RWPE1 (cell line): ENCODE measurements at regions not wholly inside any gene's neighbourhood (a gene's known extent, or its start where the extent isn't known, plus 50 kb on each side); places are given as distances from the start of the nearest gene placed in this dataset.

Source experiments
- CTCF ChIA-PET: fragments of 350-600 bp; sonication (Branson Sonifier 250); formaldehyde crosslinking; extraction: SDS; loops from one replicate; lab custom pipeline; 2021; lab: Yijun Ruan, JAX
- POLR2A ChIA-PET: fragments of 400-600 bp; formaldehyde crosslinking; extraction: SDS; loops from one replicate; lab custom pipeline; 2020; ENCODE audit warnings: antibody characterized with exemption; ENCODE audit not compliant: low non-redundant PET; lab: Yijun Ruan, JAX
- DNase-seq: peaks from one replicate; pipeline ENCODE4 v3.0.0; 2012; ENCODE audit warnings: low spot score
- H3K27ac ChIP-seq: fragments of 450-650 bp; 2 replicates; pipeline ENCODE4 v1.5.1; 2017
- TF ChIP-seq, protein P1 (sequence below): fragments of 450-650 bp; conservative IDR thresholded peaks from 2 replicates; pipeline ENCODE4 v1.5.1; 2017; ENCODE audit warnings: low read depth, mild to moderate bottlenecking

DNA sequence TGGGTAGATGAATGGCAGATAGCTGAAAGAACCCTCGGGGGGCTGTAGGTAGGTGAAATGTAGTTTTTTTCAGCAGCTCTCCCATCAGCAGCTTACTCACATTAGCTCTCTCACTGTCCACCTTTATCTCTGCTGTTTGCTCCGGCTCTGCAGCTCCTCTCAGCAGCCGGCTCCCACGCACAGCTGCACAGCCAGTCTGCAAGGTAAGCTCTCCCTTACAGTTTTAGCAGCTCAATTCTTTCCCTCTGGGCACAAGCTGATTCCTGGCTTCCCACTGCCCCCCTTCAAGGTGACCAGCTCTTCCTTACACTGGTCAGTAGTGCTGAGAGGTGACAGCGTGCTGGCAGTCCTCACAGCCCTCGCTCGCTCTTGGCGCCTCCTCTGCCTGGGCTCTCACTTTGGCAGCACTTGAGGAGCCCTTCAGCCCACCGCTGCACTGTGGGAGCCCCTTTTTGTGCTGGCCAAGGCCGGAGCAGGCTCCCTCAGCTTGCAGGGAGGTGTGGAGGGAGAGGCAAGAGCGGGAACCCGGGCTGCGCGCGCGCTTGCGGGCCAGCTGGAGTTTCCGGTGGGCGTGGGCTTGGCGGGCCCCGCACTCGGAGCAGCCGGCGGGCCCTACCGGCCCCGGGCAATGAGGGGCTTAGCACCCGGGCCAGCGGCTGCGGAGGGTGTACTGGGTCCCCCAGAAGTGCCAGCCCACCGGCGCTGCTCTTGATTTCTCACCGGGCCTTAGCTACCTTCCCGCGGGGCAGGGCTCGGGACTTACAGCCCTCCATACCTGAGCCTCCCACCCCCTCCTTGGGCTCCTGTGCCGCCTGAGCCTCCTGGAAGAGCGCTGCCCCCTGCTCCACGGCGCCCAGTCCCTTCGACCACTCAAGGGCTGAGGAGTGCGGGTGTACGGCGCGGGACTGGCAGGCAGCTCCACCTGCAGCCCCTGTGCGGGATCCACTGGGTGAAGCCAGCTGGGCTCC, 393.6 kb downstream of the CENPC start:
- DNase-seq = no peak
- CTCF ChIA-PET = no interaction called here
- no peak overlapping the region for H3K27ac ChIP-seq
- POLR2A ChIA-PET = no interaction called here
- TF ChIP-seq, protein P1, sequence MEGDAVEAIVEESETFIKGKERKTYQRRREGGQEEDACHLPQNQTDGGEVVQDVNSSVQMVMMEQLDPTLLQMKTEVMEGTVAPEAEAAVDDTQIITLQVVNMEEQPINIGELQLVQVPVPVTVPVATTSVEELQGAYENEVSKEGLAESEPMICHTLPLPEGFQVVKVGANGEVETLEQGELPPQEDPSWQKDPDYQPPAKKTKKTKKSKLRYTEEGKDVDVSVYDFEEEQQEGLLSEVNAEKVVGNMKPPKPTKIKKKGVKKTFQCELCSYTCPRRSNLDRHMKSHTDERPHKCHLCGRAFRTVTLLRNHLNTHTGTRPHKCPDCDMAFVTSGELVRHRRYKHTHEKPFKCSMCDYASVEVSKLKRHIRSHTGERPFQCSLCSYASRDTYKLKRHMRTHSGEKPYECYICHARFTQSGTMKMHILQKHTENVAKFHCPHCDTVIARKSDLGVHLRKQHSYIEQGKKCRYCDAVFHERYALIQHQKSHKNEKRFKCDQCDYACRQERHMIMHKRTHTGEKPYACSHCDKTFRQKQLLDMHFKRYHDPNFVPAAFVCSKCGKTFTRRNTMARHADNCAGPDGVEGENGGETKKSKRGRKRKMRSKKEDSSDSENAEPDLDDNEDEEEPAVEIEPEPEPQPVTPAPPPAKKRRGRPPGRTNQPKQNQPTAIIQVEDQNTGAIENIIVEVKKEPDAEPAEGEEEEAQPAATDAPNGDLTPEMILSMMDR = no peak

DNA sequence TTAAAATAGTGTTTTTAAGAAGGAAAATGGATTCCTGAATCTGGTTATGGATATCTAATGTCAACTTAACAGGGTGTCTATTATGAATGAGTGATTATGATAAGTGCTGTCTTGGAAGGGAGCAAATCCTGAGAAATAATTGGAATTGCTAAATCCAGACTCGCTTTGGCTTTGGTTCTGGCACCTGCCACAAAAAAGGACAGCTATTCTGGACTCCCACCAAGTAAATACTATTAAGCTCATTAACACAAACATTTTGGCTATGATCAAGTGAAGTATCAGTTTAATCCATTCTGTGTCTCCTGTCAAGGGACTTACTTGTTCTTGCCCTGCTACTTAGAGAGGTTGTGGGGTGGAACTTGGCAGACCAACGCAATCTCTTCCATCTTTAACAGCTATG, 403.7 kb downstream of the CENPC start:
- TF ChIP-seq, protein P1 = no peak
- no peak for DNase-seq
- POLR2A ChIA-PET = no interaction called here
- H3K27ac ChIP-seq = no peak overlapping the region
- CTCF ChIA-PET = no interaction called here

DNA sequence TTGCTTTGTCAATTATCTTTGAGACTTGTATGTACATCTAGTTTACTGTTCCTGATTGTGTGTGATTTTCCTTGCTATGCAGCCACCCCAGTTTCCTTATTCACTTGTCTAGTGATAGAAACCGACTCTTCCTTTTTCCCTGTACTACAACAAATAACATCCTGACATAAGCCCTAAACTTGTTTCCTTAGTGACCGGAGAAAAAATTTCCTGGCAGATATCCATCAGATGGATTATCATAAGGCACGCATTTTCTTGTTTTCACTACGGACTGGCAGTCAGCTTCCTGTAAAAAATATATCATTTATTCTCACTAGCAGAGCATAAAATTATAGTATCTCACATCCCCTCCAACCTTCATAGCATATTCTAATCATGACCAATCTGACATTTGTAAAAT, 410.7 kb downstream of the CENPC start:
- H3K27ac ChIP-seq = no peak overlapping the region
- CTCF ChIA-PET = no interaction called here
- no peak for DNase-seq
- POLR2A ChIA-PET = no interaction called here
- TF ChIP-seq, protein P1 = no peak

DNA sequence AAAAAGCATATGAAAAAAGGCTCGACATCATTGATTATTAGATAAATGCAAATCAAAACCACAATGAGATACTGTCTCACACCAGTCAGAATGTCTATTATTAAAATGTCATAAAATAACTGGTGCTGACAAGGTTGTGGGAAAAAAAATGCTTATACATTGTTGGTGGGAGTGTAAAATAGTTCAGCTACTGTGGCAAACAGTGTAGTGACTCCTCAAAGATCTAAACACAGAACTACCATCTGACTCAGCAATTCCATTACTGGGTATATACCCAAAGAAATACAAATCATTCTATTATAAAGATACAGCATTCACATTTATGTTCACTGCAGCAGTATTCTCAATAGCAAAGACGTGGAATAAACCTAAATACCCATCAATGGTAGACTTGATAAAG, 412.1 kb downstream of the CENPC start:
- CTCF ChIA-PET = no interaction called here

DNA sequence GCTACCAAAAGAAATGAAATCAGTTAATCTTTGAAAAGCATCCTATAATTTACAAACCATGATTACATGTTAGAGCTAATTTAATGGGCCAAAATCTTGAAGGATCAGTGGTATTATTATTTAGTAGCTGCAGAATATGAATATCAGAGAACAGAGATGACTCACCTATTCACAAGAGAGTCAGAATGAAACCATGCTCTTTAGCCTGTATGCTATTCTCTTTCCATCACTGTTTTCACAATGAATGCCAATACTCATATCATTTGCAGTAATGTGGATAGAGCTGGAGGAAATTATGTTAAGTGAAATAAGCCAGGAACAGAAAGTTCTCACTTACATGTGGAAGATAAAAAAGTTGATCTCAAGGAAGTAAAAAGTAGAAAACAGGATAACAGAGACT, 414.1 kb downstream of the CENPC start:
- TF ChIP-seq, protein P1 = no peak
- no peak for DNase-seq
- POLR2A ChIA-PET = no interaction called here
- CTCF ChIA-PET = no interaction called here
- no peak overlapping the region for H3K27ac ChIP-seq

More for the DNA sequence above, 412.1 kb downstream of the CENPC start:
- POLR2A ChIA-PET = no interaction called here
- no peak for DNase-seq
- TF ChIP-seq, protein P1 = no peak
- H3K27ac ChIP-seq = no peak overlapping the region

DNA sequence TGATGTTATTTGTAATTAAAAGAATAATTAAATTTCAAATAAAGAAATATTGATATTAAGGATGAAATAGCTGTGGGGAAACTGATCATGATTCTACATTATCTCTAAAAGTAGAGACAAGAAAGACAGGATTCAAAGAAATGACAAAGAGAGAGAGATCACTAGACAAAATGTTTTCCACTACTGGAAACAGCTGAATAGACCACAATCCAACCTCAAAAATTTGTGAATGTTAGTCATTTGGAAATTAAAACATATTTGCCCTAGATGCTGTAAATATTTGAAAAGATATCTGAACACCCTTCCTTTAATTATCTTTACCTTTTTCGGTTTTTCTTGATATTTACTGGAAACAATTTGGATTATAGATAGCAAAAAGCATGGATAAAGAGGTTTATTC, 414.9 kb downstream of the CENPC start:
- H3K27ac ChIP-seq = no peak overlapping the region
- CTCF ChIA-PET = no interaction called here
- TF ChIP-seq, protein P1 = no peak
- no peak for DNase-seq
- POLR2A ChIA-PET = no interaction called here
